ENCODE measurements at regions not wholly inside any gene's neighbourhood (a gene's known extent, or its start where the extent isn't known, plus 50 kb on each side); places are given as distances from the start of the nearest gene placed in this dataset.

GRCh38 chr2:118524911-118525310 lies 322.5 kb downstream of the EN1 start:
- no peak for TF ChIP-seq POLR2A (IDR thresholded peaks at IDR 0.05; ENCODE audit: low read depth)
- no peak for TF ChIP-seq POLR2AphosphoS5 (IDR thresholded peaks at IDR 0.05)
- no peak for TF ChIP-seq CTCF (IDR thresholded peaks at IDR 0.05)

Measured in esophagus muscularis mucosa (tissue), 3 donors.